ENCODE measurements at regions not wholly inside any gene's neighbourhood (a gene's known extent, or its start where the extent isn't known, plus 50 kb on each side); places are given as distances from the start of the nearest gene placed in this dataset.

DNA sequence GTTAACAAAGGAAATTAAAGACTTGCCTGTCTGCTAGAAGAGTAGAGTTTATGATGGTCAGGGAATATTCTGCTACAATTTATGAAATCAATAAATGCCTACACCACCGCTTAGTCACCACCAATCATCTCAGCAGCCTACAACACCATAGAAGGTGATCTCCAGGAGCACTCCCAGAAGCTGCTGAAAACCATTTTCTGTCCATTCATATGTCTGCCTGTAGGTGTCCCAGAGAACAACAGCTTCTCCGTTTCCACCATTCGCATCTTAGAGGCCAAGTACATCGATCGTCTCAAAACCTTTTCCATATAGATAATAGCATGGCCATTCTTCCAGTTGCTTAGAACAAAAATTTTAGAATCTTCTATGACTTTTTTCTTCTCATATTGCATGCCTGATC is 303.4 kb downstream of the KCNC2 start:
- TF ChIP-seq POLR2AphosphoS5 (IDR thresholded peaks at IDR 0.05) (no peak), POLR2A (IDR thresholded peaks at IDR 0.05) (no peak)
- TF ChIP-seq, protein P1, sequence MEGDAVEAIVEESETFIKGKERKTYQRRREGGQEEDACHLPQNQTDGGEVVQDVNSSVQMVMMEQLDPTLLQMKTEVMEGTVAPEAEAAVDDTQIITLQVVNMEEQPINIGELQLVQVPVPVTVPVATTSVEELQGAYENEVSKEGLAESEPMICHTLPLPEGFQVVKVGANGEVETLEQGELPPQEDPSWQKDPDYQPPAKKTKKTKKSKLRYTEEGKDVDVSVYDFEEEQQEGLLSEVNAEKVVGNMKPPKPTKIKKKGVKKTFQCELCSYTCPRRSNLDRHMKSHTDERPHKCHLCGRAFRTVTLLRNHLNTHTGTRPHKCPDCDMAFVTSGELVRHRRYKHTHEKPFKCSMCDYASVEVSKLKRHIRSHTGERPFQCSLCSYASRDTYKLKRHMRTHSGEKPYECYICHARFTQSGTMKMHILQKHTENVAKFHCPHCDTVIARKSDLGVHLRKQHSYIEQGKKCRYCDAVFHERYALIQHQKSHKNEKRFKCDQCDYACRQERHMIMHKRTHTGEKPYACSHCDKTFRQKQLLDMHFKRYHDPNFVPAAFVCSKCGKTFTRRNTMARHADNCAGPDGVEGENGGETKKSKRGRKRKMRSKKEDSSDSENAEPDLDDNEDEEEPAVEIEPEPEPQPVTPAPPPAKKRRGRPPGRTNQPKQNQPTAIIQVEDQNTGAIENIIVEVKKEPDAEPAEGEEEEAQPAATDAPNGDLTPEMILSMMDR (IDR thresholded peaks at IDR 0.05): no peak
- Histone ChIP-seq H3K27ac (no peak overlapping the region), H3K36me3 (no peaks in the 10 kb centered on the region), H3K9me3 (no peaks in the 10 kb centered on the region), H3K4me3 (no peak overlapping the region), H3K4me1 (replicated peaks) (no peaks in the 10 kb centered on the region), H3K27me3 (replicated peaks; ENCODE audit: insufficient read depth) (no peaks in the 10 kb centered on the region)
- no peak for DNase-seq (ENCODE audit: low spot score)
- 98% methylated on average over 5 of the region's 5 CpGs for WGBS
- intact Hi-C loops (cut with DNase I): no loop called here

DNA sequence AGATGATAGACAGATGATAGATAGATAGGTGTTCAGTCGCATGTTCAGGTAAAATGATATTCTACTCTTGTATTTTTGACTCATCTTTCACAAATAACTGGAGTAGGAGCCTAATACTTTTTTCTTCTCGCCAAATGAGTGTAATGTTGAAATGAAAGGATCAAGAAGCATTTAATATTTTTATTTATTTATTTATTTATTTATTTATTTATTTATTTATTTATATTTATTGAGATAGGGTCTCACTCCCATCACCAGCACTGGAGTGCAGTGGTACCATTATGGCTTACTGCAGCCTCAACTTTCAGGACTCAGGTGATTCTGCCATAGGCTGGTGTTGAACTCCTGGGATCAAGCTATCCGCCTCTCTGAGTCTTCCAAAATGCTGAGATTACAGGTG is 298.8 kb downstream of the KCNC2 start:
- no peak for DNase-seq (ENCODE audit: low spot score)
- no peak overlapping the region for H3K4me3 ChIP-seq
- WGBS: 95% methylated on average over 3 of the region's 3 CpGs
- H3K9me3 ChIP-seq: no peaks in the 10 kb centered on the region
- no peaks in the 10 kb centered on the region for H3K4me1 ChIP-seq (replicated peaks)
- intact Hi-C loops (cut with DNase I): no loop called here
- no peaks in the 10 kb centered on the region for H3K36me3 ChIP-seq
- no peak overlapping the region for H3K27ac ChIP-seq
- H3K27me3 ChIP-seq (replicated peaks; ENCODE audit: insufficient read depth): no peaks in the 10 kb centered on the region
- TF ChIP-seq POLR2AphosphoS5 (IDR thresholded peaks at IDR 0.05) (no peak), POLR2A (IDR thresholded peaks at IDR 0.05) (no peak)
- TF ChIP-seq, protein P1 (IDR thresholded peaks at IDR 0.05): no peak

DNA sequence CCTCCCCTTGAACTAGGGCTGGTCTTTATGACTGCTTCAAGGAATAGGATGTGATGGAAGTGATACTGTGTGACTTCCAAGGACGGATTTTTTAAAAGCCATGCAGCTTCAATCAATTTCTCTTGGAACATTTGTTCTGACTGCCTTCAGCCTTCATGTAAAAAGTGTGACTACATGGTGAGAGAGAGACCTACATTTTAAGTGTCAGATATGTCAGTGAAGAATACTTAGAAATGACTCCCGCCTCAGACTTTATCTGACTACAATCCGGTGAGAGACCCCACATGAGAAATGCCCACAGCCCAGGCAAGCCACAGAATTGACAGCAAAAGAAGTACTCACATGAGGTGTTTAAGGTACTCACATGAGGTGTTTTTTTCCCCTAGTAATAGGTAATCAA is 295.3 kb downstream of the KCNC2 start:
- 89% methylated on average over 3 of the region's 3 CpGs for WGBS
- intact Hi-C loops (cut with DNase I): no loop called here

DNA sequence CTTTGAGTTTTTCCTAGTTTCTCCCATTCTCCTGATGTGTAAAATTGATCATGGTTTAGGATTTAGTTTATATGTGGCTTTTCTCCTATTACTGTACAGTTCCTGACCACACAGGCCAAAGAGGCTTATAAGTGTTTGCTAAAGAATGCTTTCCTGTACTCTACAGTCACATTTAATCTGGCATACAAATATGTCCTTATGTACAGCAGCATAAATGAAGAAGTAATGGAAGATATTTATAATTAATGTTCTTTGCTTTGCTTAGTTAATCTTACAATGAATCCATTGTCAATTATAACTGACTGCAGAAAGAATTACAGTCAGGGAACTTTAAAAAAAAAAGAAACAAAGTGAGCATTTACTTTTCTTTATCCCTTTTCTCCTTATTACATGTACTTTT is 293.9 kb downstream of the KCNC2 start:
- Histone ChIP-seq H3K9me3 (no peaks in the 10 kb centered on the region), H3K4me3 (no peak overlapping the region), H3K4me1 (replicated peaks) (no peaks in the 10 kb centered on the region), H3K36me3 (no peaks in the 10 kb centered on the region), H3K27me3 (replicated peaks; ENCODE audit: insufficient read depth) (no peaks in the 10 kb centered on the region), H3K27ac (no peak overlapping the region)
- DNase-seq (ENCODE audit: low spot score): no peak
- intact Hi-C loops (cut with DNase I): no loop called here
- TF ChIP-seq POLR2AphosphoS5 (IDR thresholded peaks at IDR 0.05) (no peak), POLR2A (IDR thresholded peaks at IDR 0.05) (no peak)
- TF ChIP-seq, protein P1 (IDR thresholded peaks at IDR 0.05): no peak

More for the DNA sequence above, 295.3 kb downstream of the KCNC2 start:
- Histone ChIP-seq H3K9me3 (no peaks in the 10 kb centered on the region), H3K4me1 (replicated peaks) (no peaks in the 10 kb centered on the region), H3K36me3 (no peaks in the 10 kb centered on the region), H3K27ac (no peak overlapping the region), H3K4me3 (no peak overlapping the region), H3K27me3 (replicated peaks; ENCODE audit: insufficient read depth) (no peaks in the 10 kb centered on the region)
- DNase-seq (ENCODE audit: low spot score): no peak
- TF ChIP-seq, protein P1 (IDR thresholded peaks at IDR 0.05): no peak
- TF ChIP-seq POLR2AphosphoS5 (IDR thresholded peaks at IDR 0.05) (no peak), POLR2A (IDR thresholded peaks at IDR 0.05) (no peak)

DNA sequence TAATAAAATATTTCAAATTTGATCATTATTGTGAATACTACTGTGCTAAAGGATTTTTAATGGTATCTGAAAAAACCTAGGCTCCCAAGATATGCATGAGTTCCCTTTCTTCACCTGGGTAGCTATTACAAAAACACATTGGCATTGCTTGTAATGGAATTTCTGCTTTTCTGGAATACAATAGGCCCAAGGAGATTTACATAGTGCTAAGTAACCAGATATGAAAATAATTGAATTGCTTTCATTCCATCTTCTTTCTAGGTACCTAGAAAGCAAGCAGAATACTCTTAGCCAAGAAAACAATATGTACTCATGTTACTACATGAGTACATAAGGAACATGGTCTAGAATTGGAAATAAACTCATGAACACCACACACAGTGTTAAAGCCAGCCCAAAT is 291.9 kb downstream of the KCNC2 start:
- Histone ChIP-seq H3K4me3 (no peak overlapping the region), H3K27me3 (replicated peaks; ENCODE audit: insufficient read depth) (no peaks in the 10 kb centered on the region), H3K4me1 (replicated peaks) (no peaks in the 10 kb centered on the region), H3K27ac (no peak overlapping the region), H3K9me3 (no peaks in the 10 kb centered on the region), H3K36me3 (no peaks in the 10 kb centered on the region)
- no peak for DNase-seq (ENCODE audit: low spot score)
- TF ChIP-seq POLR2AphosphoS5 (IDR thresholded peaks at IDR 0.05): no peak
- TF ChIP-seq, protein P1 (IDR thresholded peaks at IDR 0.05): no peak
- TF ChIP-seq POLR2A (IDR thresholded peaks at IDR 0.05): no peak
- intact Hi-C loops (cut with DNase I): no loop called here
